ENCODE measurements at regions not wholly inside any gene's neighbourhood (a gene's known extent, or its start where the extent isn't known, plus 50 kb on each side); places are given as distances from the start of the nearest gene placed in this dataset.

DNA sequence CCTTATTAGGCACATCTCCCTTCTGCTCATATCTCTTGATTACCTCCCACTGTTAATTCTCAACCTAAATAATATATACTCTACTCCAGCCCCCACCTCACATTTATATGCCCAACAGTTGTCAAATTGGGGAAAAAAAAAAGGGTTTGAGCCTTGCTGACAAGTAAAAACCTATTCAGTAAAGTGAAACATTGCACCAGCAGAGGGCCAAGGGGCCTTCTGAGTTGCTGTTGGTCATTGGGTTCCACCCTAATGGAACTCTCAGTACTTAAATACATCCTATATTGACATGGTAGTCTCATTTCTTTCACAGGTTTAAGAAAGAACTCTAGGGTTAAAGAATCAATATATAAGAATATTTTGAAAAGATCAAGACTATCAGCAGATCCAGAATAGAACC lies 362.2 kb downstream of the SMARCA1 start:
- Histone ChIP-seq H3K79me2 (ENCODE audit: insufficient read depth, low read length) (no peaks in the 10 kb centered on the region), H3F3A (ENCODE audit: insufficient read depth) (no peaks in the 10 kb centered on the region), H3K4me3 (ENCODE audit: insufficient read depth, low read length, poor library complexity, severe bottlenecking) (no peak overlapping the region), H3K4me2 (ENCODE audit: low read depth, low read length, poor library complexity, severe bottlenecking) (no peak overlapping the region), H3K27me3 (ENCODE audit: low read length) (no peaks in the 10 kb centered on the region), H3K9ac (ENCODE audit: low read length) (no peak overlapping the region), H2AFZ (ENCODE audit: low read depth, low read length, severe bottlenecking) (no peak overlapping the region), H3K9me3 (ENCODE audit: insufficient read depth, low read length) (no peaks in the 10 kb centered on the region), H3K9me2 (replicated peaks; ENCODE audit: insufficient read depth, low read length) (no peaks in the 10 kb centered on the region), H3K27ac (ENCODE audit: low read depth, low read length) (no peak overlapping the region), H4K20me1 (ENCODE audit: low read depth, low read length) (no peaks in the 10 kb centered on the region), H3K36me3 (ENCODE audit: low read length) (no peaks in the 10 kb centered on the region)
- no peak for TF ChIP-seq EZH2phosphoT487 (conservative IDR thresholded peaks at IDR 0.05; ENCODE audit: low read length)
- TF ChIP-seq, protein P1, sequence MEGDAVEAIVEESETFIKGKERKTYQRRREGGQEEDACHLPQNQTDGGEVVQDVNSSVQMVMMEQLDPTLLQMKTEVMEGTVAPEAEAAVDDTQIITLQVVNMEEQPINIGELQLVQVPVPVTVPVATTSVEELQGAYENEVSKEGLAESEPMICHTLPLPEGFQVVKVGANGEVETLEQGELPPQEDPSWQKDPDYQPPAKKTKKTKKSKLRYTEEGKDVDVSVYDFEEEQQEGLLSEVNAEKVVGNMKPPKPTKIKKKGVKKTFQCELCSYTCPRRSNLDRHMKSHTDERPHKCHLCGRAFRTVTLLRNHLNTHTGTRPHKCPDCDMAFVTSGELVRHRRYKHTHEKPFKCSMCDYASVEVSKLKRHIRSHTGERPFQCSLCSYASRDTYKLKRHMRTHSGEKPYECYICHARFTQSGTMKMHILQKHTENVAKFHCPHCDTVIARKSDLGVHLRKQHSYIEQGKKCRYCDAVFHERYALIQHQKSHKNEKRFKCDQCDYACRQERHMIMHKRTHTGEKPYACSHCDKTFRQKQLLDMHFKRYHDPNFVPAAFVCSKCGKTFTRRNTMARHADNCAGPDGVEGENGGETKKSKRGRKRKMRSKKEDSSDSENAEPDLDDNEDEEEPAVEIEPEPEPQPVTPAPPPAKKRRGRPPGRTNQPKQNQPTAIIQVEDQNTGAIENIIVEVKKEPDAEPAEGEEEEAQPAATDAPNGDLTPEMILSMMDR (IDR thresholded peaks at IDR 0.05; ENCODE audit: insufficient read depth, low read length, poor library complexity, severe bottlenecking), result no peak

DNA sequence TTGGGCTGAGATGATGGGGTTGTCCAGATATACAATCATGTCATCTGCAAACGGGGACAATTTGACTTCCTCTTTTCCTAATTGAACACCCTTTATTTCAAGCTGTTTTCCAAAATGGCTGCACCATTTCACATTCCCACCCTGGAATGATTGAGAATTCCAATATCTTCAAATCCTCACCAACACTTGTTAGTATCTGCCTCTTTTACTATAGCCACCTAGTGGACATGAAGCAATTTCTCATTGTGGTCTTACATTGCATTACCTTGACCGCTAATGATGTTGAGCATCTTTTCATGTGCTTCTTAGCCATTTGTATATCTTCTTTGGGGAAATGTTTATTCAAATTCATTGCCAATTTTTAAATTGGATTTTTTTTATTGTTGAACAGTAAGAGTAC lies 364.8 kb downstream of the SMARCA1 start:
- Histone ChIP-seq H3K4me2 (ENCODE audit: low read depth, low read length, poor library complexity, severe bottlenecking) (no peak overlapping the region), H3F3A (ENCODE audit: insufficient read depth) (no peaks in the 10 kb centered on the region), H3K79me2 (ENCODE audit: insufficient read depth, low read length) (no peaks in the 10 kb centered on the region), H2AFZ (ENCODE audit: low read depth, low read length, severe bottlenecking) (no peak overlapping the region), H3K27ac (ENCODE audit: low read depth, low read length) (no peak overlapping the region), H3K27me3 (ENCODE audit: low read length) (no peaks in the 10 kb centered on the region), H3K9me3 (ENCODE audit: insufficient read depth, low read length) (no peaks in the 10 kb centered on the region), H4K20me1 (ENCODE audit: low read depth, low read length) (no peaks in the 10 kb centered on the region), H3K4me3 (ENCODE audit: insufficient read depth, low read length, poor library complexity, severe bottlenecking) (no peak overlapping the region), H3K9me2 (replicated peaks; ENCODE audit: insufficient read depth, low read length) (no peaks in the 10 kb centered on the region), H3K9ac (ENCODE audit: low read length) (no peak overlapping the region), H3K36me3 (ENCODE audit: low read length) (no peaks in the 10 kb centered on the region)
- TF ChIP-seq EZH2phosphoT487 (conservative IDR thresholded peaks at IDR 0.05; ENCODE audit: low read length), result no peak
- TF ChIP-seq, protein P1 (IDR thresholded peaks at IDR 0.05; ENCODE audit: insufficient read depth, low read length, poor library complexity, severe bottlenecking), result no peak

DNA sequence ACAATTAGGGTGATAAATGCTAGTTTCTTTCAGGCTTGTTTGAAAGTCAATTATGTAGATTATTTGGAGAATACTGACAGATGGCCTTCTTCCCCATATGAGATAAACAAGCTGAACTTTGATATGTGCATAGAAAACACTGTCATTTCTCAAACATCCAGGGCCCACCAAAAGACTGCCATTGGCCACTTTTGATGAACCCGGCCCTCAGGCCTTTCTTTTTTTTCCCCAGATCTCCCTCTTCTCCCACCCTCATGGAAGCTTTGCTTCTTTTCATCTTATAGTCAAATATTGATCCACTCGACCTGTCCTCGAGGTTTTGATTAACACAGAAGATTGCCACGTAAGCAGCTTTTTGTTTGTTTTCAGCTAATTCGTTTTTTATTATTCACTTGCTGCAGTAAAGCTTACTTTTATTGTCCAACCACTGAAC lies 377.4 kb downstream of the SMARCA1 start:
- H3K9me2 ChIP-seq (replicated peaks; ENCODE audit: insufficient read depth, low read length), result no peaks in the 10 kb centered on the region
- H3K4me3 ChIP-seq (ENCODE audit: insufficient read depth, low read length, poor library complexity, severe bottlenecking), result no peak overlapping the region
- no peak for TF ChIP-seq EZH2phosphoT487 (conservative IDR thresholded peaks at IDR 0.05; ENCODE audit: low read length)
- TF ChIP-seq, protein P1 (IDR thresholded peaks at IDR 0.05; ENCODE audit: insufficient read depth, low read length, poor library complexity, severe bottlenecking), result no peak
- H3K79me2 ChIP-seq (ENCODE audit: insufficient read depth, low read length), result no peaks in the 10 kb centered on the region
- no peaks in the 10 kb centered on the region for H3K36me3 ChIP-seq (ENCODE audit: low read length)
- no peak overlapping the region for H3K9ac ChIP-seq (ENCODE audit: low read length)
- no peak overlapping the region for H2AFZ ChIP-seq (ENCODE audit: low read depth, low read length, severe bottlenecking)
- H4K20me1 ChIP-seq (ENCODE audit: low read depth, low read length), result no peaks in the 10 kb centered on the region
- H3K27me3 ChIP-seq (ENCODE audit: low read length), result no peaks in the 10 kb centered on the region
- no peak overlapping the region for H3K27ac ChIP-seq (ENCODE audit: low read depth, low read length)
- H3K9me3 ChIP-seq (ENCODE audit: insufficient read depth, low read length), result no peaks in the 10 kb centered on the region
- no peak overlapping the region for H3K4me2 ChIP-seq (ENCODE audit: low read depth, low read length, poor library complexity, severe bottlenecking)
- no peaks in the 10 kb centered on the region for H3F3A ChIP-seq (ENCODE audit: insufficient read depth)

Measured in SU-DHL-6 (cell line).